Uterus (tissue), 3 donors: ENCODE measurements at regions not wholly inside any gene's neighbourhood (a gene's known extent, or its start where the extent isn't known, plus 50 kb on each side); places are given as distances from the start of the nearest gene placed in this dataset.

Experiments used
- DNase-seq, 2 donors: peaks; one replicate each; pipeline ENCODE4 v3.0.0-alpha.2; 2019 to 2020
- H3K27ac ChIP-seq, 2 donors: fragments of 200-600 bp; sonication (generic); 1 replicate in 1 of 2; 2 replicates in 1 of 2; pipeline ENCODE4 v1.5.1; 2016 to 2018
- H3K27me3 ChIP-seq, 2 donors: fragments of 200-600 bp; sonication (generic); one replicate each; pipeline ENCODE4 v1.5.1; 2018 to 2019; ENCODE audit warnings: control low read depth in 1 of 2
- H3K36me3 ChIP-seq, 2 donors: fragments of 200-600 bp; sonication (generic); one replicate each; pipeline ENCODE4 v1.5.1; 2019; ENCODE audit warnings: control low read depth in 1 of 2
- H3K4me1 ChIP-seq, 2 donors: fragments of 200-600 bp; sonication (generic); one replicate each; pipeline ENCODE4 v1.5.1; 2018 to 2019; ENCODE audit warnings: control low read depth in 1 of 2
- H3K4me3 ChIP-seq, 2 donors: fragments of 200-600 bp; sonication (generic); 1 replicate in 1 of 2; 2 replicates in 1 of 2; pipeline ENCODE4 v1.5.1; 2018 to 2019; ENCODE audit warnings: mild to moderate bottlenecking in 1 of 2
- H3K9me3 ChIP-seq, 2 donors: fragments of 200-600 bp; sonication (generic); one replicate each; pipeline ENCODE4 v1.5.1; 2019; ENCODE audit warnings: control low read depth in 1 of 2
- CTCF ChIP-seq, 4 experiments: fragments of 200-600 bp in 2 of 4; fragments of 450-650 bp in 2 of 4; sonication (generic) in 2 of 4; IDR thresholded peaks; one replicate each; pipeline ENCODE4 v1.5.1; 2016 to 2019; ENCODE audit warnings: antibody characterized with exemption in 4 of 4, mild to moderate bottlenecking in 2 of 4, moderate library complexity in 1 of 4
- POLR2A ChIP-seq, 2 donors: fragments of 450-650 bp; IDR thresholded peaks; one replicate each; pipeline ENCODE4 v1.6.1; 2016; ENCODE audit warnings: antibody characterized with exemption in 2 of 2, mild to moderate bottlenecking in 1 of 2, moderate library complexity in 1 of 2
- intact Hi-C: fragments of 100-400 bp; cut with DNase I; formaldehyde crosslinking; loops from one replicate; pipeline ENCODE4 v1.15.1; 2023; ENCODE audit warnings: low total_unique reads
- donor health status: DM: yes; HTN: yes; CAD: no.

GRCh38 chr4:163958751-163959150 lies 464.3 kb downstream of the TMA16 start:
- intact Hi-C loops, result no loop called here
- TF ChIP-seq POLR2A (IDR thresholded peaks at IDR 0.05), result no peak
- TF ChIP-seq CTCF (IDR thresholded peaks at IDR 0.05), result no peak

GRCh38 chr4:163959932-163960331 lies 465.4 kb downstream of the TMA16 start:
- H3K4me3 ChIP-seq, result no peak overlapping the region
- H3K36me3 ChIP-seq, result no peaks in the 10 kb centered on the region
- no peaks in the 10 kb centered on the region for H3K27me3 ChIP-seq
- no peak overlapping the region for H3K27ac ChIP-seq
- H3K9me3 ChIP-seq, result no peaks in the 10 kb centered on the region
- DNase-seq, result no peak
- TF ChIP-seq POLR2A (IDR thresholded peaks at IDR 0.05), result no peak
- TF ChIP-seq CTCF (IDR thresholded peaks at IDR 0.05), result no peak
- no peaks in the 10 kb centered on the region for H3K4me1 ChIP-seq
- intact Hi-C loops, result no loop called here

More at GRCh38 chr4:163958751-163959150, 464.3 kb downstream of the TMA16 start:
- Histone ChIP-seq H3K27ac (no peak overlapping the region), H3K27me3 (no peaks in the 10 kb centered on the region), H3K36me3 (no peaks in the 10 kb centered on the region), H3K4me1 (no peaks in the 10 kb centered on the region), H3K9me3 (no peaks in the 10 kb centered on the region), H3K4me3 (no peak overlapping the region)
- no peak for DNase-seq

- TF ChIP-seq CTCF (IDR thresholded peaks at IDR 0.05) (no peak), POLR2A (IDR thresholded peaks at IDR 0.05) (no peak)
- H3K9me3 ChIP-seq, result no peaks in the 10 kb centered on the region
Measured at GRCh38 chr4:163966612-163967011, 472.1 kb downstream of the TMA16 start.

GRCh38 chr4:163967263-163967662 lies 472.8 kb downstream of the TMA16 start:
- Histone ChIP-seq H3K4me1 (no peaks in the 10 kb centered on the region), H3K27me3 (no peaks in the 10 kb centered on the region), H3K27ac (no peak overlapping the region), H3K36me3 (no peaks in the 10 kb centered on the region), H3K4me3 (no peak overlapping the region), H3K9me3 (no peaks in the 10 kb centered on the region)
- no peak for DNase-seq
- intact Hi-C loops, result no loop called here
- TF ChIP-seq CTCF (IDR thresholded peaks at IDR 0.05) (no peak), POLR2A (IDR thresholded peaks at IDR 0.05) (no peak)

More at GRCh38 chr4:163966612-163967011, 472.1 kb downstream of the TMA16 start:
- no peak for DNase-seq
- Histone ChIP-seq H3K36me3 (no peaks in the 10 kb centered on the region), H3K27me3 (no peaks in the 10 kb centered on the region), H3K27ac (no peak overlapping the region), H3K4me3 (no peak overlapping the region), H3K4me1 (no peaks in the 10 kb centered on the region)
- intact Hi-C loops, result no loop called here

- Histone ChIP-seq H3K36me3 (no peaks in the 10 kb centered on the region), H3K9me3 (no peaks in the 10 kb centered on the region), H3K4me1 (no peaks in the 10 kb centered on the region), H3K27me3 (no peaks in the 10 kb centered on the region), H3K27ac (no peak overlapping the region), H3K4me3 (no peak overlapping the region)
- intact Hi-C loops, result no loop called here
- TF ChIP-seq CTCF (IDR thresholded peaks at IDR 0.05) (no peak), POLR2A (IDR thresholded peaks at IDR 0.05) (no peak)
- DNase-seq, result no peak
Measured at GRCh38 chr4:163967710-163968109, 473.2 kb downstream of the TMA16 start.
